ENCODE measurements at regions not wholly inside any gene's neighbourhood (a gene's known extent, or its start where the extent isn't known, plus 50 kb on each side); places are given as distances from the start of the nearest gene placed in this dataset.

- Histone ChIP-seq H3K4me1 (no peaks in the 10 kb centered on the region), H3K9me3 (no peaks in the 10 kb centered on the region), H3K4me3 (no peak overlapping the region), H3K27ac (no peak overlapping the region), H3K36me3 (no peaks in the 10 kb centered on the region), H3K27me3 (no peaks in the 10 kb centered on the region)
- TF ChIP-seq CTCF (IDR thresholded peaks at IDR 0.05) (no peak), EP300 (IDR thresholded peaks at IDR 0.05) (no peak), POLR2A (IDR thresholded peaks at IDR 0.05) (no peak), POLR2AphosphoS5 (IDR thresholded peaks at IDR 0.05) (no peak)
- ATAC-seq: peak; percentile 51
- WGBS, 2 donors (ENCODE audit: low coverage in 1 of 2): 81 to 83% methylated on average over 3 of the region's 4 CpGs
Measured at GRCh38 chr2:129160879-129161278, 818.6 kb upstream of the RAB6C start.

- no peaks in the 10 kb centered on the region for H3K36me3 ChIP-seq
- H3K27me3 ChIP-seq: no peaks in the 10 kb centered on the region
- no peak overlapping the region for H3K4me3 ChIP-seq
- no peak for TF ChIP-seq CTCF (IDR thresholded peaks at IDR 0.05)
- no peak for TF ChIP-seq EP300 (IDR thresholded peaks at IDR 0.05)
- no peak for TF ChIP-seq POLR2AphosphoS5 (IDR thresholded peaks at IDR 0.05)
- TF ChIP-seq POLR2A (IDR thresholded peaks at IDR 0.05): no peak
- H3K27ac ChIP-seq: no peak overlapping the region
- H3K4me1 ChIP-seq: no peaks in the 10 kb centered on the region
- 13 to 22% methylated on average over 1 of the region's 6 CpGs for WGBS, 2 donors (ENCODE audit: low coverage in 1 of 2)
- no peaks in the 10 kb centered on the region for H3K9me3 ChIP-seq
- ATAC-seq: no peak
Measured at GRCh38 chr2:129164220-129164949, 815.1 kb upstream of the RAB6C start.

GRCh38 chr2:129165006-129165405 lies 814.5 kb upstream of the RAB6C start:
- no peak for TF ChIP-seq POLR2AphosphoS5 (IDR thresholded peaks at IDR 0.05)
- TF ChIP-seq EP300 (IDR thresholded peaks at IDR 0.05): no peak
- TF ChIP-seq POLR2A (IDR thresholded peaks at IDR 0.05): no peak
- no peak for TF ChIP-seq CTCF (IDR thresholded peaks at IDR 0.05)
- H3K9me3 ChIP-seq: no peaks in the 10 kb centered on the region
- H3K27ac ChIP-seq: no peak overlapping the region
- no peaks in the 10 kb centered on the region for H3K27me3 ChIP-seq
- no peaks in the 10 kb centered on the region for H3K4me1 ChIP-seq
- no peak overlapping the region for H3K4me3 ChIP-seq
- H3K36me3 ChIP-seq: no peaks in the 10 kb centered on the region
- ATAC-seq: peak; percentile 51

DNA sequence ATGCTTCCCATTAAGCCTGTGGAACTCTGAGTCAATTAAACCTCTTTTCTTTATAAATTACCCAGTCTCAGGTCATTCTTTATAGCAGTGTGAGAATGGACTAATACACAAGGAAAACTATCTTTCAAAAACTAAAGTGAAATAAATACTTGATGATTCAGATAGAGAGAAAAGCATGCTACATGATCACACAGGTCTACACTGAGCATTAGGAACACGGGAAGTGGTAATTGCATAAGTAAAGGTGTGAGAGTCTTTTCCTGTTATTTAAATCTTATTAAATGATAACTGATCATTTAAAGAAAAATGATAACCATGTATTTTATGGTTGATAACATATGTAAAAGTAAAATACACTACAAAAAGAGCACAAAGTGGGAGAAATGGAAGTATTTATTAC lies 812.0 kb upstream of the RAB6C start:
- ATAC-seq: no peak
- no peak overlapping the region for H3K27ac ChIP-seq
- no peaks in the 10 kb centered on the region for H3K27me3 ChIP-seq
- no peak overlapping the region for H3K4me3 ChIP-seq
- 71 to 92% methylated on average over 1 of the region's 1 CpG for WGBS, 2 donors (ENCODE audit: low coverage in 1 of 2)
- no peaks in the 10 kb centered on the region for H3K9me3 ChIP-seq
- no peaks in the 10 kb centered on the region for H3K4me1 ChIP-seq
- no peaks in the 10 kb centered on the region for H3K36me3 ChIP-seq
- TF ChIP-seq CTCF (IDR thresholded peaks at IDR 0.05): no peak
- no peak for TF ChIP-seq POLR2AphosphoS5 (IDR thresholded peaks at IDR 0.05)
- TF ChIP-seq POLR2A (IDR thresholded peaks at IDR 0.05): no peak
- TF ChIP-seq EP300 (IDR thresholded peaks at IDR 0.05): no peak

DNA sequence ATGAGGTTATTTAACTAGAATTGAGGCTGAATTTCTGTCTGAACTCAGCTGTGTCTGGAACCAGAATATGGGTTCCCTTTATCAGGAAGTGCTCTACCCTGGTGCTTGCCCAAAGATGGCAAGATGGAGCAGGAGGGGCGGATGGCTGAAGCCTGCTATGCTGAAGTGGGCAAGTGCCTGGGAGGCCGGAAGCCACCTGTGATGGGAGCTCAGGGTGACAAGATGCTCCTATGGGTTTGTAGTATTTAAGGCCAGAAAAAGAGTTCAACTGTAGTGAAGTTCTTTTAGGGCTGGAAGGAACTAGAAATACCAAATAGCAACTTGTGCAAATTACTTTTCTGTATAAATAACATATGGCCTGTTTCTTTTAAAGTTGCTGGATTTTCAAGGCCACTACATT lies 808.9 kb upstream of the RAB6C start:
- Histone ChIP-seq H3K27ac (no peak overlapping the region), H3K27me3 (no peaks in the 10 kb centered on the region), H3K4me1 (no peaks in the 10 kb centered on the region), H3K9me3 (no peaks in the 10 kb centered on the region), H3K36me3 (no peaks in the 10 kb centered on the region), H3K4me3 (no peak overlapping the region)
- TF ChIP-seq POLR2AphosphoS5 (IDR thresholded peaks at IDR 0.05) (no peak), EP300 (IDR thresholded peaks at IDR 0.05) (no peak), CTCF (IDR thresholded peaks at IDR 0.05) (no peak), POLR2A (IDR thresholded peaks at IDR 0.05) (no peak)
- no CpG with 5 or more reads among the region's 2 CpGs for WGBS, 2 donors (ENCODE audit: low coverage in 1 of 2)
- no peak for ATAC-seq

All from gastroesophageal sphincter (tissue), 4 donors.